ENCODE measurements at regions not wholly inside any gene's neighbourhood (a gene's known extent, or its start where the extent isn't known, plus 50 kb on each side); places are given as distances from the start of the nearest gene placed in this dataset.
A peak's percentile ranks its signal among the peaks of the same experiment; 100 is the strongest.

DNA sequence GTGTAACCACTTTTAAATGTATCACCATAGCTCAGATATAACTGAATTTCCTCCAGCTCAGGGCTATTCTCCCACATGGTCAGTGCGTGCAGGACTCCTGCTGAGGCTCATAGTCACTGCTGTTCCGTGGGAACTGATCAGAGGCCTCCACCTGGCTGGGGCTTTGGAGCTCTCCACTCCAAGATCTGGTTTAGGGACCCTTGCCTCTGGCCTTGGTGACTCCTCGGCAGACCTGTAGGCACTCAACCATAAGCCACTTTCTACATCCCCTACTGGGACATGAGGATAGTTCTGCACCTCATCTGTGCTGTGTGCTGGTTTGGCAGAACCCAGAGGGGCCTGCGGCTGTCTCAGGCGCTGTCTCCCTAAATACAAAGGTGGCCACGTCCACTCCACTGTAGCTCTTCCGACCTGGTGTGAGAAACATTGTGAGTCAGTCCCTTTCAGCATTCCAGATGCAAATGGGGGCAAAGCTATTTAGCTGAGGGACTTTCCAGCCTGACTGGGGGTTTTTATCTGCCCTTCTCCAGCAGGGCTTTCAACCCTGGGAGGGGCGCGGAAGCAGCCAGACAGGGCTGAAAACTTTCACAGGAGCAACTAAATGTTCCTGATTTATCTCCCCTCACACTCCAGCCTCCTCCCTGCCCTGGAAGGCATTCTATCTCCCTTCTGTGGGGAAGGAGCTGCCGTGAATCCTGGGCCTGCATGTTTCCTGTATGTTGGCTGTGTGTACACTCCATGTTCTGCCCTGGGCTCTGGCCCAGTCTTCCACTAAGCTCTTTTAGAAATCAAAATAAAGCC, 218.3 kb upstream of the DAAM1 start:
- Histone ChIP-seq H4K8ac (ENCODE audit: extremely low read depth, insufficient read depth, low read length) (no peak overlapping the region), H3K4me3 (ENCODE audit: extremely low read depth in 1 of 4, insufficient read depth in 2 of 4, low read depth in 3 of 4, low read length in 4 of 4) (peak overlapping the region in 1 of 4 experiments; percentile 37; a peak in 2 of 8 replicates), H3K23ac (ENCODE audit: insufficient read length) (no peak overlapping the region), H4K91ac (replicated peaks; ENCODE audit: insufficient read length, low read length) (no peak overlapping the region), H2BK5ac (ENCODE audit: low read depth, low read length) (peak overlapping the region; percentile 2; the same call in 1 of the 2 replicates), H2AFZ (ENCODE audit: low read length) (0 out of 2 replicates have a peak overlapping the region, but pooled peaks have one; percentile 14), H2BK15ac (ENCODE audit: low read length) (no peak overlapping the region), H2BK20ac (ENCODE audit: low read length) (peak overlapping the region; percentile 50; the same call in 1 of the 2 replicates), H2BK12ac (ENCODE audit: low read depth, low read length) (peak overlapping the region; percentile 69), H3K18ac (ENCODE audit: extremely low read depth, low read length) (peak overlapping the region; percentile 64), H2AK5ac (ENCODE audit: low read depth, low read length) (no peak overlapping the region), H4K20me1 (replicated peaks in 1 of 2; ENCODE audit: control insufficient read depth in 1 of 2, insufficient read depth in 2 of 2, low read length in 2 of 2) (no peaks in the 10 kb centered on the region), H3K79me2 (ENCODE audit: control insufficient read depth in 1 of 2, insufficient read depth in 2 of 2, low read length in 2 of 2) (no peaks in the 10 kb centered on the region), H3K14ac (ENCODE audit: insufficient read length) (no peak overlapping the region), H3K4ac (replicated peaks; ENCODE audit: insufficient read length, low read depth, low read length) (peak overlapping the region; percentile 64), H4K5ac (ENCODE audit: insufficient read length, low read depth, low read length) (peak overlapping the region; percentile 49), H3K27me3 (replicated peaks in 1 of 4; ENCODE audit: control insufficient read depth in 3 of 4, extremely low read depth in 1 of 4, insufficient read depth in 3 of 4, low read length in 3 of 4) (no peaks in the 10 kb centered on the region), H3K9me3 (ENCODE audit: insufficient read depth in 2 of 2, low read depth in 1 of 2, low read length in 1 of 2) (no peaks in the 10 kb centered on the region), H3K4me1 (replicated peaks in 1 of 4; ENCODE audit: control insufficient read depth in 3 of 4, insufficient read depth in 4 of 4, low read length in 3 of 4) (peaks cover 5 to 19% (median 13%) of the 10 kb centered on the region in 4 experiments), H3K79me1 (ENCODE audit: low read depth, low read length) (no peaks in the 10 kb centered on the region), H3K36me3 (ENCODE audit: control insufficient read depth in 2 of 4, insufficient read depth in 4 of 4, low read length in 3 of 4) (no peaks in the 10 kb centered on the region), H3K27ac (ENCODE audit: low read depth, low read length) (peak overlapping the region; percentile 73; the same call in 1 of the 2 replicates), H3K4me2 (ENCODE audit: insufficient read depth in 1 of 2, low read depth in 2 of 2, low read length in 2 of 2) (peak overlapping the region; percentile 31 to 53), H3K9ac (replicated peaks in 1 of 4; ENCODE audit: extremely low read depth in 1 of 4, low read depth in 3 of 4, low read length in 3 of 4) (peak overlapping the region in 1 of 4 experiments; percentile 24; a peak in 2 of 7 replicates), H2BK120ac (replicated peaks; ENCODE audit: low read depth, low read length) (peak overlapping the region; percentile 7), H3K23me2 (ENCODE audit: low read depth, low read length) (no peaks in the 10 kb centered on the region), H3K56ac (replicated peaks; ENCODE audit: insufficient read length, low read depth, low read length) (no peak overlapping the region)
- WGBS, 2 experiments (ENCODE audit: extremely low coverage in 1 of 2, insufficient coverage in 1 of 2, insufficient read length in 1 of 2, insufficient replicate concordance in 2 of 2, low coverage in 1 of 2, low lambda C conversion rate in 2 of 2, missing lambda C conversion rate in 1 of 2): 39% methylated on average over 10 of the region's 10 CpGs; no CpG with 5 or more reads in 1 of the 2 experiments
- CTCF ChIA-PET (ENCODE audit: partially characterized antibody): interaction anchor here (0.7 to 2.0 kb wide), 5 partner anchors 14 to 51 kb away, joined by 3 to 7 read pairs (median 5); no protein-coding TSS in a partner anchor
- DNase-seq (ENCODE audit: low read depth in 1 of 2, low spot score in 2 of 2): peak; percentile 34 to 54
- peak; percentile 72 for FAIRE-seq
- POLR2A ChIA-PET (ENCODE audit: partially characterized antibody): interaction anchor here (0.7 to 0.9 kb wide), 4 partner anchors 9 to 333 kb away, joined by 3 read pairs; no protein-coding TSS in a partner anchor
- TF ChIP-seq MAFK (IDR thresholded peaks at IDR 0.05; ENCODE audit: low read depth, low read length): no peak
- TF ChIP-seq SP1 (IDR thresholded peaks at IDR 0.05; ENCODE audit: low read depth, low read length): peak; percentile 65; the same call in 1 of the 2 replicates
- TF ChIP-seq EP300 (IDR thresholded peaks at IDR 0.05; ENCODE audit: borderline replicate concordance in 1 of 2, low read depth in 2 of 2, low read length in 2 of 2): peak in 1 of 2 experiments; percentile 78; a peak in 1 of 3 replicates
- TF ChIP-seq POLR2A (IDR thresholded peaks at IDR 0.05; ENCODE audit: control extremely low read depth in 1 of 2, low read depth in 2 of 2, low read length in 2 of 2): peak in 1 of 2 experiments; percentile 58; a peak in 1 of 3 replicates
- TF ChIP-seq, protein P1, sequence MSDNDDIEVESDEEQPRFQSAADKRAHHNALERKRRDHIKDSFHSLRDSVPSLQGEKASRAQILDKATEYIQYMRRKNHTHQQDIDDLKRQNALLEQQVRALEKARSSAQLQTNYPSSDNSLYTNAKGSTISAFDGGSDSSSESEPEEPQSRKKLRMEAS (IDR thresholded peaks at IDR 0.05): no peak
- no peak for TF ChIP-seq RFX5 (IDR thresholded peaks at IDR 0.05; ENCODE audit: borderline replicate concordance, low read depth, low read length)
- no peak for TF ChIP-seq BACH1 (IDR thresholded peaks at IDR 0.05; ENCODE audit: low read length)
- TF ChIP-seq TEAD4 (IDR thresholded peaks at IDR 0.05; ENCODE audit: low read depth, low read length): peak; percentile 56; the same call in 1 of the 2 replicates
- no peak for TF ChIP-seq USF2 (IDR thresholded peaks at IDR 0.05; ENCODE audit: low read length)
- peak; percentile 69 for TF ChIP-seq ASH2L (IDR thresholded peaks at IDR 0.05; ENCODE audit: low read length)
- peak; percentile 55; the same call in 1 of the 2 replicates for TF ChIP-seq TAF1 (IDR thresholded peaks at IDR 0.05; ENCODE audit: low read depth, low read length)
